ENCODE measurements at regions not wholly inside any gene's neighbourhood (a gene's known extent, or its start where the extent isn't known, plus 50 kb on each side); places are given as distances from the start of the nearest gene placed in this dataset.

DNA sequence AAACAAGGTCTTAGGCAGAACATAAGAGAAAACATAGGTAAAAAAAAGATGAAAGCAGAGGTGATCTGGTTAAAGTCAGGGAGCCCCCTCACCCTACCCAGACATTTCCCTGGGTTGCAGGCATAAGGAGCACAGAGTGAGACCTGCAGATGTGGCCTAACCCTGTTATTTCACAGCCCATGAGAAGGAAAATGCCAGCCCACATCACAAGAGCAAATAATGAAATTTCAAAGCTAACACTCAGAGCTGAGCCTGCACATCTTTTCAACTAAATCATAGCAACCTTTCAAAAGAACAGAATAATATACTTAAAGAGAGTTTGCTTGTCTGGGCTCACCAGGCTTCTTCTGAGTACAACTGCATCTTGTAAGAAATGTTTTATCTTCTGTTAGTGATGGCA lies 295.4 kb downstream of the RPAP3 start:
- intact Hi-C loops (cut with DNase I): no loop called here
- no peak for DNase-seq (ENCODE audit: extremely low spot score in 2 of 2)
- H3K9me3 ChIP-seq: no peaks in the 10 kb centered on the region
- no peak overlapping the region for H3K4me3 ChIP-seq
- no peaks in the 10 kb centered on the region for H3K4me1 ChIP-seq
- no peaks in the 10 kb centered on the region for H3K36me3 ChIP-seq
- no peak overlapping the region for H3K27ac ChIP-seq
- no peaks in the 10 kb centered on the region for H3K27me3 ChIP-seq
- TF ChIP-seq POLR2A (IDR thresholded peaks at IDR 0.05) (no peak), POLR2AphosphoS5 (IDR thresholded peaks at IDR 0.05; ENCODE audit: insufficient read depth in 1 of 2, low read depth in 1 of 2) (no peak)
- TF ChIP-seq, protein P1, sequence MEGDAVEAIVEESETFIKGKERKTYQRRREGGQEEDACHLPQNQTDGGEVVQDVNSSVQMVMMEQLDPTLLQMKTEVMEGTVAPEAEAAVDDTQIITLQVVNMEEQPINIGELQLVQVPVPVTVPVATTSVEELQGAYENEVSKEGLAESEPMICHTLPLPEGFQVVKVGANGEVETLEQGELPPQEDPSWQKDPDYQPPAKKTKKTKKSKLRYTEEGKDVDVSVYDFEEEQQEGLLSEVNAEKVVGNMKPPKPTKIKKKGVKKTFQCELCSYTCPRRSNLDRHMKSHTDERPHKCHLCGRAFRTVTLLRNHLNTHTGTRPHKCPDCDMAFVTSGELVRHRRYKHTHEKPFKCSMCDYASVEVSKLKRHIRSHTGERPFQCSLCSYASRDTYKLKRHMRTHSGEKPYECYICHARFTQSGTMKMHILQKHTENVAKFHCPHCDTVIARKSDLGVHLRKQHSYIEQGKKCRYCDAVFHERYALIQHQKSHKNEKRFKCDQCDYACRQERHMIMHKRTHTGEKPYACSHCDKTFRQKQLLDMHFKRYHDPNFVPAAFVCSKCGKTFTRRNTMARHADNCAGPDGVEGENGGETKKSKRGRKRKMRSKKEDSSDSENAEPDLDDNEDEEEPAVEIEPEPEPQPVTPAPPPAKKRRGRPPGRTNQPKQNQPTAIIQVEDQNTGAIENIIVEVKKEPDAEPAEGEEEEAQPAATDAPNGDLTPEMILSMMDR (IDR thresholded peaks at IDR 0.05): no peak

DNA sequence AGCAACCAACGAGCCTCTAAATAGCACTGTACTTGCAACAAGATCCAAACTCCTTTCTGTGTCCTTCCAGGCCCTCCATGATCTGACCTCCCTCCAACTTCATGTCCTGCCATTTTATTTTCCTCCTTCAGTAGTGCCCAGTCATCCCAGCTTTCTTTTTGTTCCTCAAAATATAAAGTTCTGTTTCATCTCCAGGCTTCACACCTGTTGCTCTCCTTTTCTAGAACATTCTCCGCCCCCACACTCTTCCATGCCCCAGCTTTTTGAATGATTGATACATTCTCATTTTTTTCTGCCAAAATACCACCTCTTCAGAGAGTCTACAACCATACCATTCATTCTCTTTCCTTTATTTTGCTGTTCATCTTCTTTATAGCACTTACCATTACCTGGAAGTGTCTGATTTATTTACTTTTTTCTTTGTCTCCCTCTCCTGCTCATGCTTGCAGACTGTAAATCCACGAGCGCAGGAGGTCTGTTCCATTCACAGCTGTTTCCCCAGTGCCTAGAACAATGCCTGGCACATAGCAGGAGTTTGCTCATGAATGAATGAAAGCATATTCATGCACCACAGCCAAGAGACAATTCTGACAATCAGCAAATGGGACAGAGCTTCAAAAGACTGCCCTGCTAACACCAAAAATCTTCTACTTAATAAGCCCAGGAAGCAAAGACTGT lies 296.4 kb downstream of the RPAP3 start:
- H3K4me1 ChIP-seq: no peaks in the 10 kb centered on the region
- TF ChIP-seq, protein P1 (IDR thresholded peaks at IDR 0.05): no peak
- TF ChIP-seq POLR2AphosphoS5 (IDR thresholded peaks at IDR 0.05; ENCODE audit: insufficient read depth in 1 of 2, low read depth in 1 of 2) (no peak), POLR2A (IDR thresholded peaks at IDR 0.05) (no peak)
- no peak overlapping the region for H3K4me3 ChIP-seq
- no peak overlapping the region for H3K27ac ChIP-seq
- no peaks in the 10 kb centered on the region for H3K27me3 ChIP-seq
- no peaks in the 10 kb centered on the region for H3K36me3 ChIP-seq
- DNase-seq (ENCODE audit: extremely low spot score in 2 of 2): no peak
- intact Hi-C loops (cut with DNase I): no loop called here
- H3K9me3 ChIP-seq: no peaks in the 10 kb centered on the region

DNA sequence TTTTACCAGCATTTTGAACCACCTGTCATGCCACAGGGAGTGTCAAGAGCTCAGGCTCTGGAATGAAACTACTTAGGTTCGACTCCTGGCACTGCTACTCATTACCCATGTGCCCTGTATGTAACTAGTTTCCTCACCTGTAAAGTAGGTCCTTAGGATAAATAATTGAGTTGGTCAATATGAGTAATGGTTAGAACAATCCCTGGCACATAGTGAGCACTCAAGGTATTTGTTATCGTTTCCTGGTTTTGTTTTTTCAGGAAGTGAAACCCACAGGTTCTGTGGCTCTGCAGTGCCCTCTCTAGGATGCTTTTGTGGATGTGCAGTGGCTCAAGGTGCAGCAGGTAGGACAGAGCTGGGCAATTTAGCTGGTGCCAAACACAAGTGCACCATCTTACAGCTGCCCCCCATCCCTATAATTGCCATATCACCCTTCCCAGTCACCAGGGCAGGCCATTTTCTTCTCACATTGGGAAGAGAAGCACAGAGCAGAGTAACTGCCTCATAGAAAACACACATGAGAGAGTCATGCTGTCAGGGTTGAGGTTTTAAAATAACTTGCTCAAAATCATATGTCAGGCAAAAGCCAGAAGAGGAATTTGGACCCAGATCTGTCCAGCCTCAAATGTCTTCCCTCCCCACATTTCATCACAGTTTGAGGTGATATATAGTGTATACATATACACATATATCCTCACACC lies 297.5 kb downstream of the RPAP3 start:
- TF ChIP-seq POLR2AphosphoS5 (IDR thresholded peaks at IDR 0.05; ENCODE audit: insufficient read depth in 1 of 2, low read depth in 1 of 2) (no peak), POLR2A (IDR thresholded peaks at IDR 0.05) (no peak)
- TF ChIP-seq, protein P1 (IDR thresholded peaks at IDR 0.05): no peak

DNA sequence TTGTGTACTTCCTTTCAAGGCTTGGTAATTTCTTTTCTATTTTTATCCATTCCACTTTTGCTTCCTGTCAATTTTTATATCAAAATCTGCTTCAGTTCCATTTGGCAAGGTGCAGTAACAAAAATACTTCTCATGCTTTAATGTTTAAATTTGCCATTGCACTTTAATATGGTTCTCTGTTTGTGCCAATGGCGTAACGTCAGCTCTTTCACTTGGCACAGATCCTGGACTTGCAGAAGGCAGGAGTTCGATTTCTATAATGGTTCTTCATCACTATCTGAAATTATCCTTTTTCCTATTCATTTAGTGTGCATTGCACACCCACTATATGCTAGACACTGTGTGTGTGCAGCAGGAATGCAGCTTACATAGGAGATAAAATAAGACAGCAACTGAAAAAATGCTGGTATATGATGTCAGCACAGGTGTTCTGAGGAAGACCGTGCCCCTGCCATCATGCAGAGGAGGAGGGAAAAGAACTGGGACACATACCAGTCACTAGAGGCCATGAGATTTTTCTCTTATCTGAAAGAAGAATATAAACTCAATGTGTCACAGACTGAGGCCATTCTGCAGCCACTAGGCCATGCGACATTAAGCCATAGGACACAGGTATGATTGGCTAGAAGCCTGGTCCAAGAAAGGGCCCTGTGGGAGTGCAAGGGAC lies 298.2 kb downstream of the RPAP3 start:
- no peaks in the 10 kb centered on the region for H3K4me1 ChIP-seq
- DNase-seq (ENCODE audit: extremely low spot score in 2 of 2): no peak
- no peak overlapping the region for H3K4me3 ChIP-seq
- no peak overlapping the region for H3K27ac ChIP-seq
- no peaks in the 10 kb centered on the region for H3K36me3 ChIP-seq
- intact Hi-C loops (cut with DNase I): no loop called here
- TF ChIP-seq, protein P1 (IDR thresholded peaks at IDR 0.05): no peak
- TF ChIP-seq POLR2AphosphoS5 (IDR thresholded peaks at IDR 0.05; ENCODE audit: insufficient read depth in 1 of 2, low read depth in 1 of 2) (no peak), POLR2A (IDR thresholded peaks at IDR 0.05) (no peak)
- H3K9me3 ChIP-seq: no peaks in the 10 kb centered on the region
- H3K27me3 ChIP-seq: no peaks in the 10 kb centered on the region

More for the DNA sequence above, 297.5 kb downstream of the RPAP3 start:
- Histone ChIP-seq H3K4me1 (no peaks in the 10 kb centered on the region), H3K27ac (no peak overlapping the region), H3K9me3 (no peaks in the 10 kb centered on the region), H3K4me3 (no peak overlapping the region), H3K27me3 (no peaks in the 10 kb centered on the region), H3K36me3 (no peaks in the 10 kb centered on the region)
- no peak for DNase-seq (ENCODE audit: extremely low spot score in 2 of 2)
- intact Hi-C loops (cut with DNase I): no loop called here

Data from vagina (tissue), 2 donors.